ENCODE measurements at regions not wholly inside any gene's neighbourhood (a gene's known extent, or its start where the extent isn't known, plus 50 kb on each side); places are given as distances from the start of the nearest gene placed in this dataset.

DNA sequence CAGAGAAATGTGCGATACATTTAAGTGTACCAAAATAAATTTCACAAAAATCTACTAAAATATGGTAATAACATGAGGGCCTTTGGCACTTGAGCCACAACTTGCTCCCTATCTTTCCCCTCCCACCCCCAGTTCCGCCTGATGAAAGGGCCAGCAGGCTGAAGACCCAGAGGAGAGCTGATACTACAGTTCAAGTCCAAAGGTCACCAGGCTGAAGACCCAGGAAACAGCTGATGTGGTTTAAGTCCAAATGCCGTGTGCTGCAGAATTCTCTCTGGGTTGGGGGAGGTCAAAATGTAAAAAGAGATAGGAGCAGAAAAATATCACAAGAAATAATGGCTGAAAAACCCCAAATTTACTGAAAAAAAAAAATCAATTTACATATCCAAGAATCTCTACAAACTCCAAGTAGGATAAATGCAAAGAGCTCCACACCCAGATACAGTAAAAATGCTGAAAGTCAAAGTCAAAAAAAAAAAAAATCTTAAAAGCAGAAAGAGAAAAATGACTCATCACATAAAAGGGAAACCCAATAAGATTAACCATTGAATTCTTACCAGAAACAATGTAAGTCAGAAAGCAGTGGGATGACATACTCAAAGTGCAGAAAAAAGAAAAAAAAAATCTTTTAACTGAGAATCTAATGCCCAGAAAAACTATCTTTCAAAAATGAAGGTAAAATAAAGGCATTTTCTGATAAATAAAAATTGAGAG, 452.1 kb upstream of the ASIC2 start:
- Histone ChIP-seq H3K27ac (ENCODE audit: low read length) (no peak overlapping the region), H3K4me3 (ENCODE audit: low read length) (no peak overlapping the region), H3K9me3 (ENCODE audit: control insufficient read depth, low read length) (no peaks in the 10 kb centered on the region), H3K4me1 (ENCODE audit: control insufficient read depth, insufficient read depth, low read length) (no peaks in the 10 kb centered on the region), H3K27me3 (ENCODE audit: control insufficient read depth, insufficient read depth) (no peaks in the 10 kb centered on the region)
- intact Hi-C loops (cut with DNase I): no loop called here
- WGBS: 34% methylated on average over 3 of the region's 3 CpGs
- ATAC-seq (no peak), DNase-seq (no peak)

DNA sequence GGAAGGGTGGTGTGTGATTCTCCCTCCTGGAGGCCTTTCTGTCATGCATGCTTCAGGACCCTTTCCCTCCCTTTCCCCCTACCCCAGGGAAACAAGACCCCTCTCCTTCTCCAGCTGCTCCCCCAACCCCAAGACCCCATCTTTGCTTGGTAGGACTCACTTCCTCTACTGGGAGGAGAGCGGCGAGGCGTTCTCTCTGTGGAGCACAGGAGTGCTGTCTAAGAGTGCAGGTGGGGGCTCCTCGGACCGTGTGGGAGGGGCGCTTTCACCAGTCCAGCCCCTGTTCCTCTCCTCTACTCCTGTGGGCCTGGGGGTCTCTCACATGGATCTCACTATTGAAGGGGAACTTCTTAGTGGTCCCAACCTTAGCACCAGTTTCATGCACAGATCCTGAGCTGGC, 456.1 kb upstream of the ASIC2 start:
- DNase-seq: no peak
- intact Hi-C loops (cut with DNase I): no loop called here
- no peak overlapping the region for H3K27ac ChIP-seq (ENCODE audit: low read length)
- H3K27me3 ChIP-seq (ENCODE audit: control insufficient read depth, insufficient read depth): no peaks in the 10 kb centered on the region
- no peaks in the 10 kb centered on the region for H3K9me3 ChIP-seq (ENCODE audit: control insufficient read depth, low read length)
- no peak overlapping the region for H3K4me3 ChIP-seq (ENCODE audit: low read length)
- ATAC-seq: no peak
- WGBS: 82% methylated on average over 6 of the region's 6 CpGs
- no peaks in the 10 kb centered on the region for H3K4me1 ChIP-seq (ENCODE audit: control insufficient read depth, insufficient read depth, low read length)

DNA sequence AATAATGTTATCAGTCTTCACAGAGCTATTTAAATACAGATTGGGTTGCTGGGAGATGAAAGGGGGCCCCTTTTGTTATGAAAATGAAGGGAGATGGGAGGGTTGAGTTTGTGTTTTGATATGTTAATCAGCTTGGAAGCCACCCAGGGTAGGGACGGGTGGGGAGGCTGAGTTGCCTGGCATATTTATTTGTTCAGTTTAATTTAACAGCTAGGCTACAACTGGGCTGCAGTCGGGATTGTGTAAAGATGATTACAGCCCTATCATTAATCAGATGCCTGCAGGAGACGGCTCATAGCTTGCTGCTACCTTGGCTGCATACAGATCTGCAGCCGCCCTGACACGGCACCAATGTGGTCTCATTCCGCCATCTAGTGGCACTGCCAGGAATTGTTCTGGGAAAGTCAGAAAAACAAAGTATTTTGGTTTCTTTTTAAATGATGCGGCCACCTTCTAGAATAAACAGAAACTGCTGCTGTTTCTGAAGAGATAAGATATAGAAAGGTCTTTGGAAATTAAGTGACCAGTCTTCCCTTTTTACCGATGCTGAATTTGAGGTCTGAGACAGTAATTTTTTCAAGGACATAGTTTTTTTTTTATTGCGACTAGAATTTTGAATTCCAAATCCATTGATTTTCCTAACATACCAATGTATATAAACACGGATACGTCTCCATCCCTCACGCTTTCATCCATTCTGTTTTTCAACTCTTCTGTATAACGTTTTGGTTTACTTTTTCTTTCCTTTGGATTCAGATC, 458.0 kb upstream of the ASIC2 start:
- Histone ChIP-seq H3K4me3 (ENCODE audit: low read length) (peak overlapping the region; percentile 25), H3K4me1 (ENCODE audit: control insufficient read depth, insufficient read depth, low read length) (no peaks in the 10 kb centered on the region), H3K9me3 (ENCODE audit: control insufficient read depth, low read length) (peaks cover 3% of the 10 kb centered on the region), H3K27me3 (ENCODE audit: control insufficient read depth, insufficient read depth) (no peaks in the 10 kb centered on the region), H3K27ac (ENCODE audit: low read length) (no peak overlapping the region)
- 2% methylated on average over 13 of the region's 13 CpGs for WGBS
- DNase-seq (peak; percentile 40 to 79 (median 75)), ATAC-seq (peak; percentile 82 to 83)
- intact Hi-C loops (cut with DNase I): no loop called here

DNA sequence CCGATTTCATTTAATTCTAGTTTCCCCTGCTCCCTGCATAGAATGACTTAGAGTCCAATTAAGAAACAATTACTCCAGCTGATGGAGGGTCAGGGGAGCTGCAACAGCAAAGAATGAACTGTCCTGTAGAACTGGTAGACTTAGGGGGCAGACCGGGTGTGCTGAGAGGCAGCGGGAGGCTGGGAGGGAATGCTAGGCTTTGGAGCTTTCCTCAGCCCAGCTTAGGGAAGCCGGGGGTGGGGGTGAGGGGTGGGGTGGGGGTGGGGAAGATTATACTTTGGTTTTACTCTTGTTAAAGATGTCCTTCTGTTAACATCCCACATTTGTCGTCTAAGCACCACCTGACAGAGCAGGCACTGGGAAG, 458.6 kb upstream of the ASIC2 start:
- no peaks in the 10 kb centered on the region for H3K27me3 ChIP-seq (ENCODE audit: control insufficient read depth, insufficient read depth)
- intact Hi-C loops (cut with DNase I): no loop called here

DNA sequence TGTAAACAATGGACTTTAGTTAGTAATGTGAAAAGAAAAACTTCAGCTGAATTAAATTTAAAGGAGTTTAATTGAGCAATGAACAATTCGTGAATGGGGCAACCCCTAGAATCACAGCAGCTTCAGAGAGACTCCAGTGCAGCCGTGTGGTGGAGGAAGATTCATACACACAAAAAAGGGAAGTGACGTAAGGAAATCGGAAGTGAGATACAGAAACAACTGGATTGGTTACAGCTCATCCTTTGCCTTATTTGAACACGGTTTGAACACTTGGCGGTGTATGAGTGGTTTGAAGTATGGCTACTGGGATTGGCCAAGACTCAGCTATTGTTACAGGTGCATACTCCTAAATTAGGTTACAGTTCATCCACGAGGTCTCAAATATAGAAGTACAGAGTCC, 460.4 kb upstream of the ASIC2 start:
- H3K27me3 ChIP-seq (ENCODE audit: control insufficient read depth, insufficient read depth): no peaks in the 10 kb centered on the region

More for the DNA sequence above, 458.6 kb upstream of the ASIC2 start:
- DNase-seq: no peak
- no peaks in the 10 kb centered on the region for H3K4me1 ChIP-seq (ENCODE audit: control insufficient read depth, insufficient read depth, low read length)
- H3K4me3 ChIP-seq (ENCODE audit: low read length): no peak overlapping the region
- H3K9me3 ChIP-seq (ENCODE audit: control insufficient read depth, low read length): peaks cover 3% of the 10 kb centered on the region
- no peak overlapping the region for H3K27ac ChIP-seq (ENCODE audit: low read length)
- WGBS: 8% methylated on average over 5 of the region's 5 CpGs
- no peak for ATAC-seq

DNA sequence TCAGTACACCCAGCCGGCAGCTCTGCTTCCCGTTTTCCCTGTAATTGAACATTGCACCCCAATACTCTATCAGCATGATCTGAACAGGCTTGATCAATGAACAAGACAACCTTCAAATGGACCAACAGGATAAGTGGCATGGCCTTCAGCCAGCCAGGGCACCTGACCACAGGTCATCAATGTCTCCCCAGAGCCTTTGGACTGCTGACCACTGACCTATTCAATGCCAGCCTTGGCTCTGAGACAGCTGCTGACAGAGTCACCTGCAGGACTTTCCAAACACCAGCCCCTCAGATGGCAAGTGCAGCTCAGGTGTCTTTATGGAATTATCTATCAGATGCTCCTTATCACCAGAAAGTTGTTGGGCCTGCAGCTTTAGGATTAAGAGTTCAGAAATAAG, 462.9 kb upstream of the ASIC2 start:
- 88% methylated on average over 2 of the region's 2 CpGs for WGBS
- Histone ChIP-seq H3K27ac (ENCODE audit: low read length) (no peak overlapping the region), H3K9me3 (ENCODE audit: control insufficient read depth, low read length) (peaks cover 3% of the 10 kb centered on the region), H3K4me3 (ENCODE audit: low read length) (no peak overlapping the region), H3K27me3 (ENCODE audit: control insufficient read depth, insufficient read depth) (no peaks in the 10 kb centered on the region), H3K4me1 (ENCODE audit: control insufficient read depth, insufficient read depth, low read length) (no peaks in the 10 kb centered on the region)
- ATAC-seq: no peak
- DNase-seq: no peak
- intact Hi-C loops (cut with DNase I): no loop called here

More for the DNA sequence above, 460.4 kb upstream of the ASIC2 start:
- Histone ChIP-seq H3K4me1 (ENCODE audit: control insufficient read depth, insufficient read depth, low read length) (no peaks in the 10 kb centered on the region), H3K4me3 (ENCODE audit: low read length) (no peak overlapping the region), H3K9me3 (ENCODE audit: control insufficient read depth, low read length) (peaks cover 3% of the 10 kb centered on the region), H3K27ac (ENCODE audit: low read length) (no peak overlapping the region)
- 57% methylated on average over 7 of the region's 7 CpGs for WGBS
- no peak for DNase-seq
- ATAC-seq: no peak
- intact Hi-C loops (cut with DNase I): no loop called here

DNA sequence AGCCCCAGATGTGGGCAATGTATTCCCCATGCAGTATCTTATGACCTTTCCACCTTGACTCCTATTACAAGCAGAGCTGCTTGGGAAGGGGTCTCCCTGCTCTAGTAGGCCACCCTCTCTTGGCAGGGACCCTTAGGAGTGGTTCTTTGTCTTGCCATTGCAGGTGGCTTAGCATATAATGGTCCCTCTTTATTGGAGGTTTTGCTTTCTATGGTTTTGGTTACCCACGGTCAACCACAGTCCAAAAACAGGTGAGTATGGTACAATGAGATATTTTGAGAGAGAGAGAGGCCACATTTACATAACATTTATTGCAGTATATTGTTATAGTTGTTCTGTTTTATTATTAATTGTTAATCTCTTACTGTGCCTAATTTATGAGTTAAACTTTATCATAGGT, 472.8 kb upstream of the ASIC2 start:
- Histone ChIP-seq H3K27ac (ENCODE audit: low read length) (no peak overlapping the region), H3K4me3 (ENCODE audit: low read length) (no peak overlapping the region), H3K27me3 (ENCODE audit: control insufficient read depth, insufficient read depth) (no peaks in the 10 kb centered on the region), H3K9me3 (ENCODE audit: control insufficient read depth, low read length) (no peaks in the 10 kb centered on the region), H3K4me1 (ENCODE audit: control insufficient read depth, insufficient read depth, low read length) (no peaks in the 10 kb centered on the region)
- DNase-seq: no peak
- no peak for ATAC-seq
- intact Hi-C loops (cut with DNase I): no loop called here
- 94% methylated on average over 1 of the region's 1 CpG for WGBS

DNA sequence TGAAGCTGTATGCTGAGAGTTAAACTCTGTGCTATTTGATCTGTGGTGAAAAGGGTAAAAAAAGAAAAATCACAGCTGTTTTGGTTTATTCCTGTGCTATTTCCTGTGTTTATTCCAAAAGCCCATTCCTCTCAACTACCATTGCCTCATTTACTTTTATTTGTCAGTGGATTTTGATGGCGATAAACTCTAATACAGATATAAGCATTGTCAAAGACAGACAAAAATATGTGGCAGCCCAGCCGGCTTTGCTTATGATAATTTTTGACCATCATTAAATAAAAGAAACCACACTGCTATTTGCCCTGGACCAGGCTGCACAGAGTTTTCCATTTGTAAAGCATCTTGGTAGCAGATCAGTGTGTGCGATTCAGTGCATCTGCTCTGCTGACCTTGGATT, 473.6 kb upstream of the ASIC2 start:
- intact Hi-C loops (cut with DNase I): no loop called here
- no peak overlapping the region for H3K4me3 ChIP-seq (ENCODE audit: low read length)
- no peak overlapping the region for H3K27ac ChIP-seq (ENCODE audit: low read length)
- no peaks in the 10 kb centered on the region for H3K9me3 ChIP-seq (ENCODE audit: control insufficient read depth, low read length)
- ATAC-seq (no peak), DNase-seq (no peak)
- 45% methylated on average over 3 of the region's 3 CpGs for WGBS
- H3K27me3 ChIP-seq (ENCODE audit: control insufficient read depth, insufficient read depth): no peaks in the 10 kb centered on the region
- H3K4me1 ChIP-seq (ENCODE audit: control insufficient read depth, insufficient read depth, low read length): no peaks in the 10 kb centered on the region

DNA sequence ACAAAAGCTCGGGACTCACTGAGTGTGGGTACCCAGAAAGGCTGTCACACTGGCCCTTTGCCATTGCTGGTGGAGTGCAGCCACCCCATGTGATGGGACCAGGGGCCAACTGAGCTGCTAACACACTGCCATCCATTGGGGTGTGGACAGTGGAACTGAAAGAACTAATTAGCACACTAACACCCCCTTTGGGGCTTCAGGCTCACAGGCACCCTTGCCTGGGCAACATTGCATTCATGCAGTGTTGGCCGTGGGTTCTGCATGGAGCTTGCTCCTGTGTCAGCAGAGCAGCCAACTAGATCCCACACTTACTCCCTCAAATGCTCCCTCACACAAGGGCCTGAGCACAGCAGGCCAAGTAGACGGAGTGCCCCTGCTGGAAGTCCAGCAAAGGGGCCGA, 476.0 kb upstream of the ASIC2 start:
- intact Hi-C loops (cut with DNase I): no loop called here
- Histone ChIP-seq H3K9me3 (ENCODE audit: control insufficient read depth, low read length) (no peaks in the 10 kb centered on the region), H3K4me3 (ENCODE audit: low read length) (no peak overlapping the region), H3K4me1 (ENCODE audit: control insufficient read depth, insufficient read depth, low read length) (no peaks in the 10 kb centered on the region), H3K27ac (ENCODE audit: low read length) (no peak overlapping the region), H3K27me3 (ENCODE audit: control insufficient read depth, insufficient read depth) (no peaks in the 10 kb centered on the region)
- DNase-seq (no peak), ATAC-seq (no peak)
- 73% methylated on average over 4 of the region's 4 CpGs for WGBS

DNA sequence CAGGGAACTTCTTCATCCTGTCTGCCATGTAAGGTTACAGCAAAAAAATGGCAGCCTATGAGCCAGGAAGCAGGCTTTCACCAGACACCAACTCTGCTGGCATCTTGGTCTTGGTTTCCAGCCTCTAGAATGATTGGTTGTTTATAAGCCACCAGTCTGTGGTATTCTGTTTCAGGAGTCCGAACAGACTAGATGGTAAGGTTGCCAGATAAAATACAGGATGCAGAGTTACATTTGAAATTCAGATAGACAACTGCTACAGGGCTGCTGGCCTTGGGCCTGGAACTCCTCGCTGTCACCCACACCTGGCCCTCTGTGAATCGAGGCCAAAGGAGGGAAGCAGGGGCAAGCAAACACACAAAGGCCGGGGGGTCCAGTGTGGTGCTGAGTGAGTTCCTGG, 478.8 kb upstream of the CCL2 start:
- Histone ChIP-seq H3K4me3 (ENCODE audit: low read length) (no peak overlapping the region), H3K4me1 (ENCODE audit: control insufficient read depth, insufficient read depth, low read length) (no peaks in the 10 kb centered on the region), H3K9me3 (ENCODE audit: control insufficient read depth, low read length) (no peaks in the 10 kb centered on the region), H3K27me3 (ENCODE audit: control insufficient read depth, insufficient read depth) (no peaks in the 10 kb centered on the region), H3K27ac (ENCODE audit: low read length) (no peak overlapping the region)
- DNase-seq (no peak), ATAC-seq (no peak)
- 66% methylated on average over 4 of the region's 4 CpGs for WGBS
- intact Hi-C loops (cut with DNase I): loop anchor here in 1 of 4 donors (10.0 kb wide), 1 partner anchor 388 kb away; no protein-coding TSS in a partner anchor

DNA sequence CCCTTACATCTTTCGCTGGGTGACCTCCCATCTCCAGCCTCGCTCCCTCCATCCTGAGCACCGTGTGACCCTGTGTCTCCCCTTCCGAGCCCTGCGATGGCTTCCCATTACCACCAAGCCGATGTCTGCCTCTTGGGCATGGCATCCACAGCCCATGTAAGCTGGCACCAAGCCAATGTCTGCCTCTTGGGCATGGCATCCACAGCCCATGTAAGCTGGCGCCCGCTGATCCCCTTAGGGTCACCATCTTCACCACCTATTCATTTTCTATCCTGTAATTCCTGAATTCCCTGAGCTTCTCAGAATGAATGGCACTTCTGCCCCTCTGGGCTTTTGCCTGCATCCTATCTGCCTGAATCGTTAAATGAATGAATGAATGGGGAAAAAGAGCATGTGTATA, 478.2 kb upstream of the CCL2 start:
- Histone ChIP-seq H3K9me3 (ENCODE audit: control insufficient read depth, low read length) (no peaks in the 10 kb centered on the region), H3K27me3 (ENCODE audit: control insufficient read depth, insufficient read depth) (no peaks in the 10 kb centered on the region), H3K4me1 (ENCODE audit: control insufficient read depth, insufficient read depth, low read length) (no peaks in the 10 kb centered on the region), H3K4me3 (ENCODE audit: low read length) (no peak overlapping the region), H3K27ac (ENCODE audit: low read length) (no peak overlapping the region)
- no peak for ATAC-seq
- intact Hi-C loops (cut with DNase I): loop anchor here in 1 of 4 donors (10.0 kb wide), 1 partner anchor 388 kb away; no protein-coding TSS in a partner anchor
- DNase-seq: no peak
- 83% methylated on average over 9 of the region's 9 CpGs for WGBS
